ENCODE measurements at regions not wholly inside any gene's neighbourhood (a gene's known extent, or its start where the extent isn't known, plus 50 kb on each side); places are given as distances from the start of the nearest gene placed in this dataset.

GRCh38 chr1:11380500-11380899, 98.5 kb upstream of the DISP3 start:
- Histone ChIP-seq H3K27me3 (ENCODE audit: insufficient read depth, low read length) (peaks cover 6% of the 10 kb centered on the region), H3K9me3 (ENCODE audit: low read depth, low read length) (no peaks in the 10 kb centered on the region), H3K27ac (ENCODE audit: low read depth, low read length) (no peak overlapping the region), H3K4me1 (ENCODE audit: insufficient read depth, low read length) (no peaks in the 10 kb centered on the region), H2AFZ (ENCODE audit: low read length) (no peak overlapping the region), H3K36me3 (ENCODE audit: insufficient read depth, low read length) (no peaks in the 10 kb centered on the region), H3K79me2 (ENCODE audit: insufficient read depth, low read length) (no peaks in the 10 kb centered on the region), H4K20me1 (ENCODE audit: insufficient read depth, low read length) (no peaks in the 10 kb centered on the region), H3K4me3 (ENCODE audit: insufficient read depth, low read length) (no peak overlapping the region), H3K4me2 (ENCODE audit: insufficient read depth, low read length) (no peak overlapping the region)
- peak; percentile 34 for DNase-seq (ENCODE audit: insufficient read length, low spot score, missing footprints)
- TF ChIP-seq CTCF (IDR thresholded peaks at IDR 0.05; ENCODE audit: extremely low read depth, low read depth, low read length): no peak

GRCh38 chr1:11383553-11384169, 95.3 kb upstream of the DISP3 start:
- Histone ChIP-seq H3K79me2 (ENCODE audit: insufficient read depth, low read length) (no peaks in the 10 kb centered on the region), H3K36me3 (ENCODE audit: insufficient read depth, low read length) (no peaks in the 10 kb centered on the region), H3K4me3 (ENCODE audit: insufficient read depth, low read length) (no peak overlapping the region), H3K27ac (ENCODE audit: low read depth, low read length) (no peak overlapping the region), H3K4me1 (ENCODE audit: insufficient read depth, low read length) (no peaks in the 10 kb centered on the region), H3K4me2 (ENCODE audit: insufficient read depth, low read length) (no peak overlapping the region), H3K9me3 (ENCODE audit: low read depth, low read length) (no peaks in the 10 kb centered on the region), H2AFZ (ENCODE audit: low read length) (no peak overlapping the region), H4K20me1 (ENCODE audit: insufficient read depth, low read length) (no peaks in the 10 kb centered on the region), H3K27me3 (ENCODE audit: insufficient read depth, low read length) (peaks cover 5% of the 10 kb centered on the region)
- TF ChIP-seq CTCF (IDR thresholded peaks at IDR 0.05; ENCODE audit: extremely low read depth, low read depth, low read length): no peak
- no peak for DNase-seq (ENCODE audit: insufficient read length, low spot score, missing footprints)

DNA sequence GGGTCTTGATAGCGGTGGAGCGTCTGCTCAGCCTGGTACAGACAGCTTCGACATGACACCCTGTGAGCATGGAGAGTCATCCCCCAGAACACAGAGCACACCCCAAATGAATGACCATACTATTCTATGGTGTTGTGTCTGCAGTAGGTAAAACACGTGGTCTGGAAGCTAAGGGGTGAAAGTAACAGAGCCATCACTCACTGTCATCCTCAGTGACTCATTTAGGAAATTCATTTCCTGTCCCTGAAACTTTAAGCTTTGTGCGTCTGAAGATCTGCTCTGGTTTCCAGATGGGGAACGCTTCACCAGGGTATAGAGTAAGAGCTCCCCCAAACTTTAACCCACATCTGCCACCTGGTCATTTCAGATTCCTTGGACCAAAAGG, 94.8 kb upstream of the DISP3 start:
- H4K20me1 ChIP-seq (ENCODE audit: insufficient read depth, low read length): no peaks in the 10 kb centered on the region
- TF ChIP-seq CTCF (IDR thresholded peaks at IDR 0.05; ENCODE audit: extremely low read depth, low read depth, low read length): no peak
- H3K36me3 ChIP-seq (ENCODE audit: insufficient read depth, low read length): no peaks in the 10 kb centered on the region
- H3K27ac ChIP-seq (ENCODE audit: low read depth, low read length): no peak overlapping the region
- H2AFZ ChIP-seq (ENCODE audit: low read length): no peak overlapping the region
- H3K79me2 ChIP-seq (ENCODE audit: insufficient read depth, low read length): no peaks in the 10 kb centered on the region
- no peak for DNase-seq (ENCODE audit: insufficient read length, low spot score, missing footprints)
- H3K4me3 ChIP-seq (ENCODE audit: insufficient read depth, low read length): no peak overlapping the region
- H3K27me3 ChIP-seq (ENCODE audit: insufficient read depth, low read length): peaks cover 5% of the 10 kb centered on the region
- H3K4me2 ChIP-seq (ENCODE audit: insufficient read depth, low read length): no peak overlapping the region
- H3K4me1 ChIP-seq (ENCODE audit: insufficient read depth, low read length): no peaks in the 10 kb centered on the region
- no peaks in the 10 kb centered on the region for H3K9me3 ChIP-seq (ENCODE audit: low read depth, low read length)

DNA sequence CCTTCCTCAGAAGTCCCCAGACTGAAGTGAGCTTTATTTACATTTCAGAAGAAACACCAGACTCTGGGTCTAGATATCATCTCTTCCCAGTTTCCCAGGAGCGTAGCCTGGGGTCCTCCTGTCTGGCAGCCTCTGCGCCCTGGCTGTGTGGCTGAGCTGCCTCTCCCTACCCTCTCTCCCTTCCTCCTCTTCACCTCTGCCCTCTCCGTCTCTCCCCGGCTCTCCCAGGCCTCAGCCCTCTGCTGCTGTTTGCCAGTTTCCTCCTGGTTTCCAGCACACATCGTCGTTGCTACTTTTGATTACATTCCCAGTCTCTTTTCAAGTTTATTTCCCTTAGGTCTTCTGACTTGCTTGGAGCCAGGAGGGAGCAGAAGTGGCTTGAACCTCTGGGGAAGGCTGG, 91.1 kb upstream of the DISP3 start:
- TF ChIP-seq CTCF (IDR thresholded peaks at IDR 0.05; ENCODE audit: extremely low read depth, low read depth, low read length): no peak
- H3K27me3 ChIP-seq (ENCODE audit: insufficient read depth, low read length): peaks cover 5% of the 10 kb centered on the region
- no peak overlapping the region for H3K4me3 ChIP-seq (ENCODE audit: insufficient read depth, low read length)
- no peak overlapping the region for H3K27ac ChIP-seq (ENCODE audit: low read depth, low read length)
- no peaks in the 10 kb centered on the region for H4K20me1 ChIP-seq (ENCODE audit: insufficient read depth, low read length)
- H3K9me3 ChIP-seq (ENCODE audit: low read depth, low read length): no peaks in the 10 kb centered on the region
- H3K4me1 ChIP-seq (ENCODE audit: insufficient read depth, low read length): no peaks in the 10 kb centered on the region
- no peak overlapping the region for H2AFZ ChIP-seq (ENCODE audit: low read length)
- H3K79me2 ChIP-seq (ENCODE audit: insufficient read depth, low read length): no peaks in the 10 kb centered on the region
- no peaks in the 10 kb centered on the region for H3K36me3 ChIP-seq (ENCODE audit: insufficient read depth, low read length)
- no peak overlapping the region for H3K4me2 ChIP-seq (ENCODE audit: insufficient read depth, low read length)
- no peak for DNase-seq (ENCODE audit: insufficient read length, low spot score, missing footprints)
